ENCODE measurements at regions not wholly inside any gene's neighbourhood (a gene's known extent, or its start where the extent isn't known, plus 50 kb on each side); places are given as distances from the start of the nearest gene placed in this dataset.

DNA sequence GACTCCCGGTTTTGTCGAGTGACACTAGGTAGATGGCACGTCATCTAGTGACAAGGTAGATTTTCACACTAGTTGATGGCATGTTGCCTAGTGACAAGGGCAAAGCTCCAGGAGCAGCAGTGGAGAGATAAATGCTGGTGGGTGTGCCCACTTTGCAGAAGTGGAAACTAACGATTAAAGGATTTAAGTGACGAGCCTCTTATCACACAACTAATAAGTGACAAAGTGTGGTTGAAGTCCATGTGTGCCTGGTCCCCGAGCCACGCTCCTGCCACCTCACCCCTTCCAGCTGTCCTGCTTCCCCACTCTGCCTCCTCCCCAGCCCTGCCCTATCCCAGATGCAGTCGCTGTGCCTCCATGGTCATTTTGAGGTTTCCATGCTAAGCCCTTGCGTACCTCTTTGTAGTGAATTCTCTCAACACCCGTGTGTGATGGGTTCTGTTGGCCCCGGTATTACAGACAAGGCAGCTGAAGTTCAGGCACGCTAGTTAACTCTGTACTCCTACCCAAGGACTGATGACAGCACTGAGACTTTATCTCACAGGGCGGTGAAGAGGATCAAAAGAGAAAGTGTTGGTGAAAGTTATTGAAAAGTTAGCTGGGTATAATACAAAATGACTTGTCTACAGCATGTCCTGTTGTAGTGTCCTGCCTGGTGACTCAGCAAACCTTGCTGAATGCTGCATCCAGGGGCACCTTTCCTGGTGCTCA lies 113.4 kb upstream of the GLI2 start:
- Histone ChIP-seq H2BK15ac (ENCODE audit: low read depth, low read length) (no peak overlapping the region), H3K79me2 (ENCODE audit: insufficient read depth, low read length) (no peaks in the 10 kb centered on the region), H2BK20ac (ENCODE audit: low read depth, low read length, poor library complexity, severe bottlenecking) (no peak overlapping the region), H3K23ac (ENCODE audit: insufficient read length, low read depth, low read length) (no peak overlapping the region), H3K9ac (ENCODE audit: extremely low read depth, insufficient read length, low read length) (no peak overlapping the region), H3K27me3 (ENCODE audit: insufficient read depth, low read length) (no peaks in the 10 kb centered on the region), H3K18ac (ENCODE audit: insufficient read length, low read depth, low read length) (no peak overlapping the region), H3T11ph (ENCODE audit: low read length) (no peak overlapping the region), H3K9me3 (ENCODE audit: control insufficient read depth, low read depth, low read length) (no peaks in the 10 kb centered on the region), H2BK5ac (ENCODE audit: insufficient read length, low read length) (no peak overlapping the region), H3K14ac (ENCODE audit: insufficient read depth, low read length) (no peak overlapping the region), H2AFZ (ENCODE audit: low read length) (no peak overlapping the region), H2BK12ac (ENCODE audit: insufficient read length, low read depth, low read length) (no peak overlapping the region), H4K91ac (ENCODE audit: insufficient read length, low read depth, low read length) (no peak overlapping the region), H3K4ac (ENCODE audit: low read depth, low read length) (no peak overlapping the region), H2AK5ac (ENCODE audit: insufficient read length, low read length) (no peak overlapping the region), H3K56ac (ENCODE audit: insufficient read length, low read depth, low read length) (no peak overlapping the region), H3K23me2 (ENCODE audit: insufficient read length, low read depth, low read length, poor library complexity, severe bottlenecking) (no peaks in the 10 kb centered on the region), H4K5ac (ENCODE audit: insufficient read length, low read depth, low read length) (no peak overlapping the region), H3K27ac (ENCODE audit: insufficient read length, low read depth, low read length) (no peak overlapping the region), H4K8ac (replicated peaks; ENCODE audit: insufficient read length, low read depth, low read length) (no peak overlapping the region), H3K79me1 (ENCODE audit: insufficient read depth, low read depth, low read length, poor library complexity, severe bottlenecking) (no peaks in the 10 kb centered on the region), H4K20me1 (ENCODE audit: control insufficient read depth, insufficient read depth, insufficient read length) (no peaks in the 10 kb centered on the region), H2BK120ac (ENCODE audit: low read depth, low read length, poor library complexity, severe bottlenecking) (no peak overlapping the region), H3K4me2 (ENCODE audit: insufficient read depth, insufficient read length, low read length) (no peak overlapping the region), H3K4me1 (ENCODE audit: insufficient read depth, low read length) (no peaks in the 10 kb centered on the region)
- no peak overlapping the region for H3K27ac Mint-ChIP-seq
- peaks cover 52% of the 10 kb centered on the region for H3K27me3 Mint-ChIP-seq (ENCODE audit: low read depth)
- H3K4me1 Mint-ChIP-seq, result no peaks in the 10 kb centered on the region; a peak in 1 of 4 replicates
- H3K9me3 Mint-ChIP-seq, result no peaks in the 10 kb centered on the region
- WGBS (ENCODE audit: extremely low coverage, insufficient read length, low lambda C conversion rate), result no CpG with 5 or more reads among the region's 13 CpGs
- no peak for DNase-seq
- H3K4me3 Mint-ChIP-seq, result no peak overlapping the region
- TF ChIP-seq, protein P1, sequence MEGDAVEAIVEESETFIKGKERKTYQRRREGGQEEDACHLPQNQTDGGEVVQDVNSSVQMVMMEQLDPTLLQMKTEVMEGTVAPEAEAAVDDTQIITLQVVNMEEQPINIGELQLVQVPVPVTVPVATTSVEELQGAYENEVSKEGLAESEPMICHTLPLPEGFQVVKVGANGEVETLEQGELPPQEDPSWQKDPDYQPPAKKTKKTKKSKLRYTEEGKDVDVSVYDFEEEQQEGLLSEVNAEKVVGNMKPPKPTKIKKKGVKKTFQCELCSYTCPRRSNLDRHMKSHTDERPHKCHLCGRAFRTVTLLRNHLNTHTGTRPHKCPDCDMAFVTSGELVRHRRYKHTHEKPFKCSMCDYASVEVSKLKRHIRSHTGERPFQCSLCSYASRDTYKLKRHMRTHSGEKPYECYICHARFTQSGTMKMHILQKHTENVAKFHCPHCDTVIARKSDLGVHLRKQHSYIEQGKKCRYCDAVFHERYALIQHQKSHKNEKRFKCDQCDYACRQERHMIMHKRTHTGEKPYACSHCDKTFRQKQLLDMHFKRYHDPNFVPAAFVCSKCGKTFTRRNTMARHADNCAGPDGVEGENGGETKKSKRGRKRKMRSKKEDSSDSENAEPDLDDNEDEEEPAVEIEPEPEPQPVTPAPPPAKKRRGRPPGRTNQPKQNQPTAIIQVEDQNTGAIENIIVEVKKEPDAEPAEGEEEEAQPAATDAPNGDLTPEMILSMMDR (conservative IDR thresholded peaks at IDR 0.05), result no peak
- no peaks in the 10 kb centered on the region for H3K36me3 Mint-ChIP-seq (ENCODE audit: insufficient read depth in 1 of 3, low read depth in 3 of 3)

All from H9 (cell line).